AG10803 (cell line): ENCODE measurements at regions not wholly inside any gene's neighbourhood (a gene's known extent, or its start where the extent isn't known, plus 50 kb on each side); places are given as distances from the start of the nearest gene placed in this dataset.

ENCODE experiments used
- DNase-seq: peaks from one replicate; pipeline ENCODE4 v3.0.0; 2010; ENCODE audit warnings: low read depth
- H3K4me3 ChIP-seq: 2 replicates; pipeline ENCODE4 v1.5.1; 2011; ENCODE audit warnings: mild to moderate bottlenecking, low read length, control low read depth
- CTCF ChIP-seq: conservative IDR thresholded peaks from 2 replicates; pipeline ENCODE4 v1.5.1; 2011; ENCODE audit warnings: mild to moderate bottlenecking, low read length, control low read depth, inconsistent platforms

- no peak for TF ChIP-seq CTCF
- H3K4me3 ChIP-seq = no peak overlapping the region
- DNase-seq = no peak
Measured at GRCh38 chr7:145884716-145885514, 231.7 kb upstream of the CNTNAP2 start.

GRCh38 chr7:145876376-145876775, 240.2 kb upstream of the CNTNAP2 start:
- DNase-seq = no peak
- H3K4me3 ChIP-seq = no peak overlapping the region
- no peak for TF ChIP-seq CTCF

- H3K4me3 ChIP-seq = no peak overlapping the region
- no peak for TF ChIP-seq CTCF
- no peak for DNase-seq
Measured at GRCh38 chr7:145875267-145875666, 241.3 kb upstream of the CNTNAP2 start.

- TF ChIP-seq CTCF = no peak
- no peak for DNase-seq
- H3K4me3 ChIP-seq = no peak overlapping the region
Measured at GRCh38 chr7:145868935-145869334, 247.7 kb upstream of the CNTNAP2 start.

GRCh38 chr7:145862212-145862611, 254.4 kb upstream of the CNTNAP2 start:
- DNase-seq = no peak
- no peak overlapping the region for H3K4me3 ChIP-seq
- TF ChIP-seq CTCF = no peak

- no peak for DNase-seq
Measured at GRCh38 chr7:145860809-145861208, 255.8 kb upstream of the CNTNAP2 start.

More at GRCh38 chr7:145860809-145861208, 255.8 kb upstream of the CNTNAP2 start:
- H3K4me3 ChIP-seq = no peak overlapping the region
- no peak for TF ChIP-seq CTCF
